GM10248 (cell line): ENCODE measurements at regions not wholly inside any gene's neighbourhood (a gene's known extent, or its start where the extent isn't known, plus 50 kb on each side); places are given as distances from the start of the nearest gene placed in this dataset.

Experiments
- CTCF ChIA-PET: fragments of 300-600 bp; sonication (Branson Sonifier 250); formaldehyde crosslinking; extraction: SDS; loops from one replicate; lab custom pipeline; 2021; ENCODE audit warnings: antibody characterized with exemption; lab: Yijun Ruan, JAX
- POLR2A ChIA-PET: fragments of 350-650 bp; sonication (Branson Sonifier 250); formaldehyde crosslinking; extraction: SDS; loops from one replicate; lab custom pipeline; 2020; ENCODE audit warnings: antibody characterized with exemption; lab: Yijun Ruan, JAX
- DNase-seq: peaks from one replicate; pipeline ENCODE4 v3.0.0; 2012; ENCODE audit errors: extremely low spot score
- TF ChIP-seq, protein P1 (sequence below): IDR thresholded peaks from 2 replicates; pipeline ENCODE4 v1.5.1; 2012; ENCODE audit warnings: mild to moderate bottlenecking, low read depth; ENCODE audit errors: extremely low read depth, missing control alignments, control extremely low read depth

DNA sequence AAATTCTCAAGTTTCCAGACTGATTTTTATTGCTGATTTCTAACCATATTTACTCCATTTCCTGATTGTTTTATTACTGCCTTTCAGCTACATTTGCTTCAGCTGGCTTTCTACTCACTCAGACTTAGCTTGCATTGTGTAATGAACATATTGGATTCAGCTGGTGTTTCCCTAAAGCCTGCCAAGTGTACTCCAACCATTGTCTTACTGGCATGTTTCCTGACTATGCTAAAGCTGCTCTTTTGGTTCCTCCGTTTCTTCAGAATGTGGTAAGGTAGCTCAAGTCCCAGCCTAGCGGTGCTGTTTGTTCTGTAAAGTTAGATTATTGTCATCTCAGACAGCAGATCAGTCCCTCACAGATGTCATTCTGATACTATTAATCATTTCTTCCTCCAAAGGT, 53.1 kb upstream of the GLRA2 start:
- ChIA-PET POLR2A (no interaction called here), CTCF (interaction anchor here (1.3 kb wide), 1 partner anchor 34 kb away, joined by 3 read pairs; no protein-coding TSS in a partner anchor)
- TF ChIP-seq, protein P1, sequence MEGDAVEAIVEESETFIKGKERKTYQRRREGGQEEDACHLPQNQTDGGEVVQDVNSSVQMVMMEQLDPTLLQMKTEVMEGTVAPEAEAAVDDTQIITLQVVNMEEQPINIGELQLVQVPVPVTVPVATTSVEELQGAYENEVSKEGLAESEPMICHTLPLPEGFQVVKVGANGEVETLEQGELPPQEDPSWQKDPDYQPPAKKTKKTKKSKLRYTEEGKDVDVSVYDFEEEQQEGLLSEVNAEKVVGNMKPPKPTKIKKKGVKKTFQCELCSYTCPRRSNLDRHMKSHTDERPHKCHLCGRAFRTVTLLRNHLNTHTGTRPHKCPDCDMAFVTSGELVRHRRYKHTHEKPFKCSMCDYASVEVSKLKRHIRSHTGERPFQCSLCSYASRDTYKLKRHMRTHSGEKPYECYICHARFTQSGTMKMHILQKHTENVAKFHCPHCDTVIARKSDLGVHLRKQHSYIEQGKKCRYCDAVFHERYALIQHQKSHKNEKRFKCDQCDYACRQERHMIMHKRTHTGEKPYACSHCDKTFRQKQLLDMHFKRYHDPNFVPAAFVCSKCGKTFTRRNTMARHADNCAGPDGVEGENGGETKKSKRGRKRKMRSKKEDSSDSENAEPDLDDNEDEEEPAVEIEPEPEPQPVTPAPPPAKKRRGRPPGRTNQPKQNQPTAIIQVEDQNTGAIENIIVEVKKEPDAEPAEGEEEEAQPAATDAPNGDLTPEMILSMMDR: no peak
- DNase-seq: no peak

DNA sequence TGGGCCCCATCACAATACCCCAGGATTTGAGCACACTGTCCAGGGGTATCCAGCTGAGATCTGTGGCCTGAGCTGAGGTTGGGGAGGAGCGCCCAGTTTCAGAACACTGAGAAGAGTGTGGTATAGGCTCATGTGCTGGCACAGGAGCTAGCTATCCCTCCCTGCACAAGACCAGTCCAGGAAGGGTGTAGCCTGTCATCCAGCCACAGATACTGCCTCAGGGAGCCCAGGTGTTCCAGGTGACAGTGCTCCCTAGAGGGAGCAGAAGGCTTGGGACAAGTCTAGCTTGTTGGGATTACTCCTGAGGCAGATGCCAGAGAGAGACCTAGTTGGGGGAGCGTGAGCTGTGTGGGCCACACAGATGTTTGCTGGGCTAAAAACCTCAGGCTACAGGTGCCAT, 79.6 kb upstream of the GLRA2 start:
- DNase-seq: no peak
- CTCF ChIA-PET: no interaction called here
- TF ChIP-seq, protein P1: no peak
- POLR2A ChIA-PET: no interaction called here

DNA sequence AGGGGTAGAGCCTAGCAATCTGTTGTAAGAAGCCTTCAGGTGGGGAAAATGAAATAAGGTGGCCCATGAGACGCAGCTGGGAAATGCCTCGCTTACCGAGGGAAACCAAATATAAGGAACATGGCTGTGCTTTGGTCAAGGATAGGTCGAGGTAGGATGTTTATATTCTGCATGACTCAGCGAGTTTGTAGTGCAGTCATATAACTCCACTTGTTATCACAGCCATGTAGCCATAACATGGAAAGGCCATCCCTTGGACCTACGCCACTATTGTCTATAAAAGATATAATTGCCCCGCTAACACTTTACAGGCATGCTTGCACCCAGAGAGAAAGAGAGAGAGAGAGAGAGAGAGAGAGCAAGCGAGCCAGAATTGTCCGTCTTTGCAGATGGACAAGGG, 80.9 kb upstream of the GLRA2 start:
- no peak for DNase-seq
- ChIA-PET POLR2A (no interaction called here), CTCF (no interaction called here)
- TF ChIP-seq, protein P1: no peak

DNA sequence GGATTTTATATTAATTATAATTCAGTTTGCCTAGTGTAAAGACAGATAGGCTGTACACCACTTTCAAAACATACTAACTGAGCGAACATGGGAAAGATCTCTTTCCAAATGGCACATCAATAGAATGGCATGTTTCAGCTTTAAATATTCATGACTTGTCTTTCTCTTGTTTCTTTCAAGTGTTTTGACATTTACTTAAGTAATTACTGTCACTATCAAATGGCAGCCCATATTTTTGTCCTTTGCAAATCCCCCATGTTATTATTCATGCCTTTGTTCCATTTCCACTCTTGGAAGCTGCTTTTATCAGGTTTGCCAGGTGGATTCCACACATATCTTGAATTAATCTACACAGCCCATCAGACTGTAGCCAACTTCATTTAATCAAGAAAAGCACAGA, 89.2 kb upstream of the GLRA2 start:
- TF ChIP-seq, protein P1: no peak
- no peak for DNase-seq
- POLR2A ChIA-PET: no interaction called here
- CTCF ChIA-PET: no interaction called here

DNA sequence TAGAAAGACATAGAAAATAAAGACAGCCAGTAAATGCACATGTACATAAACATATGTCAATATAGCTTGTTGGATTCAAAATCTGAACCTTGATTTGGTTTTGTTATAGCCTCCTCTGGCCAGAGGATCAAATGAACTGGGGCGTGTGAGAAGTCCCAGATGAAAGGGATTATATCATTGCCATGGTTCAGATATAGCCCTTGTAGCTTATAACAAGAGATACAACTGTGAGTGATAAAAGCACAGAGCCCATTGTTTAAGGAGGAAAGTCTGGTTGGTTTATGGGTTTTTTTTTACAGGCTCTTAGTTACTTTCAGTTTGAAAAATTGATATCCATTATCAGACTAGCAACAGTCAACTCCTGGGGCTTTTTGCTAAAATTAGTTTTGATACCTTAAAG, 101.7 kb upstream of the GLRA2 start:
- ChIA-PET POLR2A (no interaction called here), CTCF (no interaction called here)
- no peak for DNase-seq
- TF ChIP-seq, protein P1: no peak

DNA sequence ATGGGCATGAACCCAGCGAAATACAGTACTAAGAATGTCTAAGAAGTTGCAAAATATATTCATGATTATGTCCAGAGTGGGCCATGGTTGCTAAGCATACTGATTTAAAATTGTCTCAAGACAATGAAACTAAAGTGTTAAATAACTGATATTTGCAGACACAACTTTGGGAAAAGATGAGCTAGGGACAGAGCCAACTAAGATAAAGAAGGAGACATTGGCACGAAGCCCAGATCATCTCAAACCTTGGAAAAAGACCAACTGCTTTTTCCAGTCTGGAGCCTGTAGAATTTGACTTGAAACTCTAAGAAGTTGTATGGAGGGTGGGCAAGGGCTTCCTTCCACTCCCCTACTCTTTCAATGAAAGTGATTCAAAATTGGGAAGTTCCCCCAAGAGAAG, 108.5 kb upstream of the GLRA2 start:
- TF ChIP-seq, protein P1: no peak
- DNase-seq: no peak
- ChIA-PET CTCF (interaction anchor here (1.3 kb wide), 1 partner anchor 31 kb away, joined by 3 read pairs; no protein-coding TSS in a partner anchor), POLR2A (no interaction called here)

DNA sequence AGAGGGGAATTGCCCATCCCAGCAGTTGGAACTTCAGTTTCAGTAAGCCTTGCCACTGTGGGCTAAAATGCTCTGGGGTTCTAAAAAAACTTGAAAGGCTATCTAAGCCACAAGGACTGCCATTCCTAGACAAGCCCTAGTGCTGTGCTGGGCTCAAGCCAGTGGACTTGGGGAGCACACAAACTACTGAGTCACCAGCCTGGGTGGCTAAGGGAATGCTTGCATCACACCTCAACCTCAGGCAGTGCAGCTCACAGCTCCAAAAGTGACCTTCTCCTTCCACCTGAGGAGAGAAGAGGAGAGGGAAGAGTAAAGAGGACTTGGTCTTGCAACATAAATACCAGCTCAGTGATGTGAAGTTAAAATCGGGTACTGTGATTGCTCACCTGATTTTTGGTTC, 116.7 kb upstream of the GLRA2 start:
- ChIA-PET CTCF (no interaction called here), POLR2A (no interaction called here)
- TF ChIP-seq, protein P1: no peak
- DNase-seq: no peak
